Suprapubic skin (tissue), 4 donors: ENCODE measurements at regions not wholly inside any gene's neighbourhood (a gene's known extent, or its start where the extent isn't known, plus 50 kb on each side); places are given as distances from the start of the nearest gene placed in this dataset.

Source experiments
- CTCF ChIP-seq, 2 donors: fragments of 200-600 bp in 1 of 2; fragments of 450-650 bp in 1 of 2; sonication (generic) in 1 of 2; IDR thresholded peaks; one replicate each; pipeline ENCODE4 v1.5.1; 2016 to 2019; ENCODE audit warnings: antibody characterized with exemption in 2 of 2, mild to moderate bottlenecking in 1 of 2, moderate library complexity in 1 of 2
- POLR2A ChIP-seq, 2 donors: fragments of 450-650 bp; IDR thresholded peaks; one replicate each; pipeline ENCODE4 v1.6.1; 2017; ENCODE audit warnings: antibody characterized with exemption in 2 of 2, mild to moderate bottlenecking in 2 of 2, moderate library complexity in 2 of 2
- POLR2AphosphoS5 ChIP-seq, 3 donors: sonication (generic); formaldehyde crosslinking; IDR thresholded peaks; one replicate each; pipeline ENCODE4 v1.6.1; 2017; ENCODE audit warnings: antibody characterized with exemption in 3 of 3

GRCh38 chr2:10515887-10516286 is 67.8 kb upstream of the ODC1 start:
- TF ChIP-seq POLR2AphosphoS5 (IDR thresholded peaks at IDR 0.05) (no peak), CTCF (IDR thresholded peaks at IDR 0.05) (no peak), POLR2A (IDR thresholded peaks at IDR 0.05) (no peak)
